K562 (cell line): ENCODE measurements at regions not wholly inside any gene's neighbourhood (a gene's known extent, or its start where the extent isn't known, plus 50 kb on each side); places are given as distances from the start of the nearest gene placed in this dataset.
A peak's percentile ranks its signal among the peaks of the same experiment; 100 is the strongest.

Experiments used
- ARID2 ChIP-seq: fragments of 450-650 bp; IDR thresholded peaks from 2 replicates; pipeline ENCODE4 v1.6.1; 2017; ENCODE audit warnings: antibody characterized with exemption, mild to moderate bottlenecking
- CBFA2T3 ChIP-seq: fragments of 450-650 bp; IDR thresholded peaks from 2 replicates; pipeline ENCODE4 v1.6.1; 2017
- CBX8 ChIP-seq: fragments of 200-600 bp; sonication (generic); IDR thresholded peaks from 2 replicates; pipeline ENCODE4 v1.6.1; 2012; ENCODE audit warnings: borderline replicate concordance, mixed run types, low read depth, mild to moderate bottlenecking, moderate library complexity, mixed read lengths, low read length, control low read depth, inconsistent platforms; ENCODE audit not compliant: poor library complexity, severe bottlenecking; ENCODE audit errors: extremely low read depth
- CHD2 ChIP-seq: IDR thresholded peaks from 2 replicates; pipeline ENCODE4 v1.6.1; 2011; ENCODE audit warnings: low read depth, low read length
- FOSL1 ChIP-seq: fragments of 200-800 bp; sonication (Bioruptor generic); conservative IDR thresholded peaks from 2 replicates; pipeline ENCODE4 v1.6.1; 2016; ENCODE audit warnings: missing genetic modification characterization, missing compliant biosample characterization
- FOXM1 ChIP-seq, 2 experiments: fragments of 450-650 bp in 1 of 2; sonication (generic) in 1 of 2; formaldehyde crosslinking in 1 of 2; IDR thresholded peaks; 2 replicates each; pipeline versions ENCODE4 v1.6.1 to v1.9.0; 2017 to 2022; ENCODE audit warnings: low read depth in 2 of 2, mild to moderate bottlenecking in 2 of 2, missing genetic modification reagents in 1 of 2, moderate library complexity in 1 of 2
- GATAD2A ChIP-seq: fragments of 450-650 bp; IDR thresholded peaks from 2 replicates; pipeline ENCODE4 v1.6.1; 2017
- HDAC6 ChIP-seq: IDR thresholded peaks from 2 replicates; pipeline ENCODE4 v1.6.1; 2012; ENCODE audit warnings: low read depth, mild to moderate bottlenecking, control low read depth, inconsistent platforms, low read length, moderate library complexity
- HLTF ChIP-seq: fragments of 450-650 bp; IDR thresholded peaks from 2 replicates; pipeline ENCODE4 v1.6.1; 2016
- LEF1 ChIP-seq: fragments of 450-650 bp; IDR thresholded peaks from 2 replicates; pipeline ENCODE4 v1.6.1; 2016; ENCODE audit warnings: mild to moderate bottlenecking
- NFIC ChIP-seq: fragments of 450-650 bp; IDR thresholded peaks from 2 replicates; pipeline ENCODE4 v1.6.1; 2017; ENCODE audit warnings: mild to moderate bottlenecking, inconsistent platforms
- SOX6 ChIP-seq: fragments of 450-650 bp; IDR thresholded peaks from 2 replicates; pipeline ENCODE4 v1.6.1; 2014; ENCODE audit warnings: mild to moderate bottlenecking
- SRSF3 ChIP-seq: fragments of 200-400 bp; formaldehyde crosslinking; IDR thresholded peaks from 2 replicates; pipeline ENCODE4 v1.6.1; 2016; ENCODE audit warnings: mild to moderate bottlenecking, low read length, moderate library complexity; ENCODE audit not compliant: insufficient read depth
- SRSF9 ChIP-seq: fragments of 200-400 bp; formaldehyde crosslinking; IDR thresholded peaks from 2 replicates; pipeline ENCODE4 v1.6.1; 2017; ENCODE audit warnings: low read depth, low read length, borderline replicate concordance
- ZFPM2 ChIP-seq: fragments of 250-450 bp; sonication (Bioruptor Pico); IDR thresholded peaks from 2 replicates; pipeline ENCODE4 v1.5.1; 2022; ENCODE audit warnings: mild to moderate bottlenecking
- ZNF134 ChIP-seq: fragments of 250-450 bp; sonication (Bioruptor Pico); conservative IDR thresholded peaks from 2 replicates; pipeline ENCODE4 v1.4.0; 2020
- ZNF143 ChIP-seq: sonication (generic); formaldehyde crosslinking; IDR thresholded peaks from 2 replicates; pipeline ENCODE4 v1.9.0; 2022; ENCODE audit warnings: mild to moderate bottlenecking, missing genetic modification reagents
- ZNF224 ChIP-seq: sonication (generic); formaldehyde crosslinking; IDR thresholded peaks from 2 replicates; pipeline ENCODE4 v1.8.0; 2022; ENCODE audit warnings: mild to moderate bottlenecking, missing genetic modification reagents
- ZNF24 ChIP-seq: fragments of 450-650 bp; IDR thresholded peaks from 2 replicates; pipeline ENCODE4 v1.6.1; 2016
- ZNF589 ChIP-seq: fragments of 200-800 bp; sonication (Bioruptor generic); IDR thresholded peaks from 2 replicates; pipeline ENCODE4 v1.6.1; 2016; ENCODE audit warnings: low read depth, missing genetic modification characterization, missing compliant biosample characterization
- ZNF764 ChIP-seq: fragments of 250-450 bp; sonication (Bioruptor Pico); IDR thresholded peaks from 2 replicates; pipeline ENCODE4 v1.4.0; 2020; ENCODE audit warnings: low read depth, mild to moderate bottlenecking, moderate library complexity
- ZSCAN29 ChIP-seq: fragments of 450-650 bp; IDR thresholded peaks from 2 replicates; pipeline ENCODE4 v1.6.1; 2017
- TF ChIP-seq, protein P1 (sequence below), 2 experiments: fragments of 450-650 bp in 1 of 2; IDR thresholded peaks; 2 replicates each; pipeline ENCODE4 v1.6.1; 2011 to 2017; ENCODE audit warnings: low read depth in 2 of 2, antibody characterized with exemption in 1 of 2, borderline replicate concordance in 1 of 2, low read length in 1 of 2, mild to moderate bottlenecking in 1 of 2, mixed read lengths in 1 of 2; ENCODE audit not compliant: control insufficient read depth in 1 of 2
- TF ChIP-seq, protein P2 (sequence below): fragments of 200-800 bp; sonication (Bioruptor generic); IDR thresholded peaks from 2 replicates; pipeline ENCODE4 v1.6.1; 2017; ENCODE audit warnings: missing genetic modification characterization, missing compliant biosample characterization
- TF ChIP-seq, protein P3 (sequence below): sonication (generic); formaldehyde crosslinking; IDR thresholded peaks from 2 replicates; pipeline ENCODE4 v1.8.0; 2022; ENCODE audit warnings: mild to moderate bottlenecking, missing genetic modification reagents
- TF ChIP-seq, protein P4 (sequence below): fragments of 450-650 bp; IDR thresholded peaks from 2 replicates; pipeline ENCODE4 v1.6.1; 2016; ENCODE audit warnings: low read depth, mild to moderate bottlenecking, moderate library complexity

- TF ChIP-seq, protein P1, sequence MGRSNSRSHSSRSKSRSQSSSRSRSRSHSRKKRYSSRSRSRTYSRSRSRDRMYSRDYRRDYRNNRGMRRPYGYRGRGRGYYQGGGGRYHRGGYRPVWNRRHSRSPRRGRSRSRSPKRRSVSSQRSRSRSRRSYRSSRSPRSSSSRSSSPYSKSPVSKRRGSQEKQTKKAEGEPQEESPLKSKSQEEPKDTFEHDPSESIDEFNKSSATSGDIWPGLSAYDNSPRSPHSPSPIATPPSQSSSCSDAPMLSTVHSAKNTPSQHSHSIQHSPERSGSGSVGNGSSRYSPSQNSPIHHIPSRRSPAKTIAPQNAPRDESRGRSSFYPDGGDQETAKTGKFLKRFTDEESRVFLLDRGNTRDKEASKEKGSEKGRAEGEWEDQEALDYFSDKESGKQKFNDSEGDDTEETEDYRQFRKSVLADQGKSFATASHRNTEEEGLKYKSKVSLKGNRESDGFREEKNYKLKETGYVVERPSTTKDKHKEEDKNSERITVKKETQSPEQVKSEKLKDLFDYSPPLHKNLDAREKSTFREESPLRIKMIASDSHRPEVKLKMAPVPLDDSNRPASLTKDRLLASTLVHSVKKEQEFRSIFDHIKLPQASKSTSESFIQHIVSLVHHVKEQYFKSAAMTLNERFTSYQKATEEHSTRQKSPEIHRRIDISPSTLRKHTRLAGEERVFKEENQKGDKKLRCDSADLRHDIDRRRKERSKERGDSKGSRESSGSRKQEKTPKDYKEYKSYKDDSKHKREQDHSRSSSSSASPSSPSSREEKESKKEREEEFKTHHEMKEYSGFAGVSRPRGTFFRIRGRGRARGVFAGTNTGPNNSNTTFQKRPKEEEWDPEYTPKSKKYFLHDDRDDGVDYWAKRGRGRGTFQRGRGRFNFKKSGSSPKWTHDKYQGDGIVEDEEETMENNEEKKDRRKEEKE (IDR thresholded peaks at IDR 0.05; ENCODE audit: borderline replicate concordance in 1 of 2, control insufficient read depth in 1 of 2, low read depth in 2 of 2, low read length in 1 of 2), result no peak
- TF ChIP-seq, protein P2, sequence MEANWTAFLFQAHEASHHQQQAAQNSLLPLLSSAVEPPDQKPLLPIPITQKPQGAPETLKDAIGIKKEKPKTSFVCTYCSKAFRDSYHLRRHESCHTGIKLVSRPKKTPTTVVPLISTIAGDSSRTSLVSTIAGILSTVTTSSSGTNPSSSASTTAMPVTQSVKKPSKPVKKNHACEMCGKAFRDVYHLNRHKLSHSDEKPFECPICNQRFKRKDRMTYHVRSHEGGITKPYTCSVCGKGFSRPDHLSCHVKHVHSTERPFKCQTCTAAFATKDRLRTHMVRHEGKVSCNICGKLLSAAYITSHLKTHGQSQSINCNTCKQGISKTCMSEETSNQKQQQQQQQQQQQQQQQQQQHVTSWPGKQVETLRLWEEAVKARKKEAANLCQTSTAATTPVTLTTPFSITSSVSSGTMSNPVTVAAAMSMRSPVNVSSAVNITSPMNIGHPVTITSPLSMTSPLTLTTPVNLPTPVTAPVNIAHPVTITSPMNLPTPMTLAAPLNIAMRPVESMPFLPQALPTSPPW (CRISPR knock-in tag), result peak; percentile 31; the same call in 1 of the 2 replicates
- no peak for TF ChIP-seq ZNF134
- TF ChIP-seq CBX8, result no peak
- no peak for TF ChIP-seq ZSCAN29
- TF ChIP-seq ZNF224 (CRISPR knock-in tag), result no peak
- TF ChIP-seq, protein P3, sequence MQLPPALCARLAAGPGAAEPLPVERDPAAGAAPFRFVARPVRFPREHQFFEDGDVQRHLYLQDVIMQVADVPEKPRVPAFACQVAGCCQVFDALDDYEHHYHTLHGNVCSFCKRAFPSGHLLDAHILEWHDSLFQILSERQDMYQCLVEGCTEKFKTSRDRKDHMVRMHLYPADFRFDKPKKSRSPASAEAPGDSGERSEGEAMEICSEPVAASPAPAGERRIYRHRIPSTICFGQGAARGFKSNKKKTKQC (CRISPR knock-in tag), result no peak
- peak; percentile 76 for TF ChIP-seq SOX6
- no peak for TF ChIP-seq CHD2
- TF ChIP-seq SRSF3, result no peak
- TF ChIP-seq HDAC6, result no peak
- no peak for TF ChIP-seq ZFPM2 (CRISPR knock-in tag)
- no peak for TF ChIP-seq ARID2
- TF ChIP-seq ZNF143, result no peak
- TF ChIP-seq ZNF764 (CRISPR knock-in tag), result no peak
- TF ChIP-seq ZNF589, result peak; percentile 83; the same call in 1 of the 2 replicates
- TF ChIP-seq GATAD2A, result no peak
- TF ChIP-seq FOXM1 (IDR thresholded peaks at IDR 0.05; ENCODE audit: low read depth), result peak; percentile 73; the same call in 1 of the 2 replicates
- TF ChIP-seq FOXM1 (CRISPR knock-in tag; IDR thresholded peaks at IDR 0.05; ENCODE audit: low read depth), result no peak
- peak; percentile 41; the same call in 1 of the 2 replicates for TF ChIP-seq NFIC
- peak; percentile 99 for TF ChIP-seq FOSL1 (tag)
- TF ChIP-seq, protein P4, sequence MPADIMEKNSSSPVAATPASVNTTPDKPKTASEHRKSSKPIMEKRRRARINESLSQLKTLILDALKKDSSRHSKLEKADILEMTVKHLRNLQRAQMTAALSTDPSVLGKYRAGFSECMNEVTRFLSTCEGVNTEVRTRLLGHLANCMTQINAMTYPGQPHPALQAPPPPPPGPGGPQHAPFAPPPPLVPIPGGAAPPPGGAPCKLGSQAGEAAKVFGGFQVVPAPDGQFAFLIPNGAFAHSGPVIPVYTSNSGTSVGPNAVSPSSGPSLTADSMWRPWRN, result peak; percentile 73
- no peak for TF ChIP-seq HLTF
- TF ChIP-seq LEF1, result peak; percentile 33; the same call in 1 of the 2 replicates
- TF ChIP-seq ZNF24, result no peak
- TF ChIP-seq SRSF9, result no peak
- TF ChIP-seq CBFA2T3, result peak; percentile 91
These were observed 440.9 kb downstream of the TSHZ3 start (continued) for GRCh38 chr19:30908262-30908771.
